Large intestine (tissue), 3 donors: ENCODE measurements at regions not wholly inside any gene's neighbourhood (a gene's known extent, or its start where the extent isn't known, plus 50 kb on each side); places are given as distances from the start of the nearest gene placed in this dataset.
"Not testable (repeated sequence)": the region's sequence is repeated elsewhere in the genome, so short reads cannot be mapped to it uniquely, and the experiment has no call there.

Experiments
- DNase-seq, 2 donors: peaks; one replicate each; pipeline versions ENCODE4 v3.0.0 to v3.0.0-alpha.2; 2013
- H3K27ac ChIP-seq: one replicate; pipeline ENCODE4 v1.5.1; 2013; ENCODE audit warnings: low read length
- H3K27me3 ChIP-seq: 2 replicates; pipeline ENCODE4 v1.6.1; 2013; ENCODE audit warnings: low read length; ENCODE audit not compliant: control insufficient read depth, insufficient read depth
- H3K36me3 ChIP-seq: 2 replicates; pipeline ENCODE4 v1.6.1; 2013; ENCODE audit warnings: low read length; ENCODE audit not compliant: control insufficient read depth, insufficient read depth
- H3K4me1 ChIP-seq: one replicate; pipeline ENCODE4 v1.6.1; 2013; ENCODE audit warnings: low read length; ENCODE audit not compliant: control insufficient read depth, insufficient read depth
- H3K4me3 ChIP-seq: one replicate; pipeline ENCODE4 v1.5.1; 2013; ENCODE audit warnings: low read length
- H3K9me3 ChIP-seq: one replicate; pipeline ENCODE4 v1.6.1; 2013; ENCODE audit warnings: mild to moderate bottlenecking, low read depth, low read length, moderate library complexity; ENCODE audit not compliant: control insufficient read depth
- WGBS: methylation state at CpG from one replicate; pipeline ENCODE4 v1.1.5; 2013; ENCODE audit warnings: low lambda C conversion rate; ENCODE audit not compliant: insufficient coverage; 5-methylcytosine and 5-hydroxymethylcytosine counted together

GRCh38 chr6:167709776-167710336 is 116.9 kb upstream of the AFDN start:
- H3K9me3 ChIP-seq, H3K36me3 ChIP-seq, DNase-seq, H3K27ac ChIP-seq, H3K27me3 ChIP-seq, H3K4me3 ChIP-seq: not testable (repeated sequence)
- H3K4me1 ChIP-seq = peaks cover 19% of the 10 kb centered on the region
- no CpG with 5 or more reads among the region's 11 CpGs for WGBS

- Histone ChIP-seq H3K4me3 (no peak overlapping the region), H3K27ac (no peak overlapping the region), H3K9me3 (peaks cover 2% of the 10 kb centered on the region), H3K36me3 (no peaks in the 10 kb centered on the region), H3K27me3 (no peaks in the 10 kb centered on the region), H3K4me1 (peaks cover 19% of the 10 kb centered on the region)
- DNase-seq = no peak
- no CpG with 5 or more reads among the region's 13 CpGs for WGBS
Measured at GRCh38 chr6:167710363-167710920, 116.3 kb upstream of the AFDN start.

GRCh38 chr6:167711211-167711610 is 115.5 kb upstream of the AFDN start:
- peaks cover 19% of the 10 kb centered on the region for H3K4me1 ChIP-seq
- no peaks in the 10 kb centered on the region for H3K36me3 ChIP-seq
- peak in 1 of 2 donors; percentile 25 for DNase-seq
- no peak overlapping the region for H3K4me3 ChIP-seq
- no peaks in the 10 kb centered on the region for H3K27me3 ChIP-seq
- H3K27ac ChIP-seq = peak overlapping the region; percentile 84
- WGBS = no CpG with 5 or more reads among the region's 8 CpGs
- H3K9me3 ChIP-seq = peaks cover 2% of the 10 kb centered on the region

DNA sequence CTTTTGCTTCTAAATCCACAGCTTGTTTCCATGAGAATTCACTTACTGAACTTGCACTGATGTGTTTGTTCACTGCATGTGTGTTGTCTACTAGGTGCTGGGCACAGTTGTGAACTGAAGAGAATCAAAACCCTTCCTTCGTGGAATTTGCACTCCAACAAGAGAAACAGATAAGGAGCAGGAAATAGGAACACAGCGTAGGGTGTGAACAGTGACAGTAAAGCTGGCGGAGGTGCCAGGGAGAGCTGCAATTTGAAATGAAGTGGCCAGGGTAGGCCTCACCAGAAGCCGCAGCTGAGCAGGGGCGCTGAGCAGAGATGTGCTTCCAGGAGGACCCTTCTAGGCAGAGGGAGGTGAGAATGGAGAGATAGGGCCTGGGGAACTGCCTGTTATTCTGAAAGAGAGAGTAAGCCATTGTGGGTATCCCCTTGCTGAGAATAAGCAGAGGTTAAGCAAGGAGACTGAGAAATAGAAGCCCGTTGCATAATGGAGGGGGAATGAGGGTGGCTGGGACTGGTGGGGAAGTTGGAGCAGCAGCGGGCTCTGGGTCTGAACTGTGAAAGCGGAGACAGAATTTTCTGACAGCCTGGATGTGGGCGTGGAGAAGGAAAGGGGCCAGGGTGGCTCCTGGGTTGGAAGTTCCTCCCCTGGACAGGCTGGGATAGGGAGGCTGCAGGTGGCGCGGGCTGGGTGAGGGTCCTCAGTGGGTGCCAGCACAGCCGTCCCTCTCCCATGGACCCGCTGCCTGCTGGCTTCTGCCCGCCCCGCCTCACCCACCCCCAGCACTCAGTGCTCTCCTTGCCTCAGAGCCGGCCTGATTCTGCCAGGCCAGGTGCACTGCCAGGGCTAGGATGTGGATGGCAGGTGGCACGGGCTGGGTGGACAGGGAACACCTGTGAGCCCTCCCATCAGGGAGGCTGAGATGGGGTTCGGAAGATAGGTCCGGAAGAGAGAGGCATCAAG is 114.7 kb upstream of the AFDN start:
- H3K4me1 ChIP-seq = peaks cover 19% of the 10 kb centered on the region
- peak overlapping the region; percentile 84 for H3K27ac ChIP-seq
- DNase-seq = peak; percentile 74 to 88
- no peaks in the 10 kb centered on the region for H3K27me3 ChIP-seq
- H3K36me3 ChIP-seq = no peaks in the 10 kb centered on the region
- peaks cover 2% of the 10 kb centered on the region for H3K9me3 ChIP-seq
- 18% methylated on average over 3 of the region's 19 CpGs for WGBS
- no peak overlapping the region for H3K4me3 ChIP-seq

DNA sequence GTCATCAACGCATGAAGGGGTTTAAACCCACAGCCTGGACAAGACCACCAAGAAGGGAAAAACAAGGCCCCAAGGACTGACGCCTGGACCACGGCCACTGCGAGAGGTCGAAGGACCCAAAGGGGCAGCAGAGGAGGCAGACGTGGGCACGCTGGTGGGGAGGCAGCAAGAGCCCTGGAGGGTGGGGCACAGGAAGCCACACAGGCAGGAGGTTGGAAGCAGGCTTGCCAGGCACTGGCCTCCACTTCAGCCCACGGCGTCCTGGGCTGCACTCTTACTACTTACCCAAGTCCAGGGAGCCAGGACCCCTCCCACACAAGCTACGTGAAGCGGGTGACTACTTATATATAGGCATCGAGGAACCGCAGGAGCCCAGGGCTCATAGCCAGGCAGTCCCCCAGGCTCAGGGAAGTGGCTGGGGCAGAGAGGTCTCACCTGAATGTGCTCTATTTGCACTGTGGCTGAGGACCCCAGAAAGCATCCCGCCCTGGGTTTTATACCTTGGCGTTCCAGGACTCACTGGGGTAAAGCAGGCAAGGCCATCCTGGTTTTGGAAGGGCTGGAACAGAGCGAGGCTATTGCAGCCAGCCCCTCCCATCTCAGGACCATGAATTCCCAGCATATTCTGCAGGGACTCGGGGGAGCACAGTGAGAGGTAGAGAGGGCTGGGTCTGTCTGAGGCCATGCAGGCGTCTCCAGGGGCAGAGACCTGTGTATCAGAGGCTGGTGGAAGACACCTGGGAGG is 113.8 kb upstream of the AFDN start:
- Histone ChIP-seq H3K4me1 (peaks cover 19% of the 10 kb centered on the region), H3K9me3 (peaks cover 2% of the 10 kb centered on the region), H3K36me3 (no peaks in the 10 kb centered on the region), H3K27ac (no peak overlapping the region), H3K27me3 (no peaks in the 10 kb centered on the region), H3K4me3 (no peak overlapping the region)
- DNase-seq = no peak
- WGBS = no CpG with 5 or more reads among the region's 18 CpGs

DNA sequence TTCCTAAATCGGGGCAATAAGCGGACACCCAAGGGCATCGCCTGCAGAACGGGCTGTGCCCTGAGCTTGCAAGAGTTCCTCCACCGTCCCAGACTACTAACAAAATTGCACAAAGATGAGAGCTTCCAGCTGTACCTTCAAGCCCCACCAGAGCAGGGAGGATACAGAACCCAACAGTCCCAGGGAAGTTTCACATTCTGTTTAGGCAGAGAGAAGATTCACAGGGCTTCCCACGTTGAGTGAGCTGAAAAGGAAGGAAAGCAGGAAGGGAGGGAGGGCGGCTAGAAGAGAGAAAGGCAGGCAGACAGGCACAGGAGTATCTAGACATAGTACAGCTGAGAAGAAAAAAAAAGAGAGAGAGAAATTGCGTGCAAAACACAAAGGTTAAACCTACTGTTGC is 112.6 kb upstream of the AFDN start:
- H3K27me3 ChIP-seq = no peaks in the 10 kb centered on the region
- H3K4me3 ChIP-seq = no peak overlapping the region
- WGBS = 51% methylated on average over 3 of the region's 8 CpGs
- no peak for DNase-seq
- H3K27ac ChIP-seq = no peak overlapping the region
- H3K4me1 ChIP-seq = peaks cover 19% of the 10 kb centered on the region
- no peaks in the 10 kb centered on the region for H3K36me3 ChIP-seq
- no peaks in the 10 kb centered on the region for H3K9me3 ChIP-seq

- H3K4me3 ChIP-seq = no peak overlapping the region
- no peak for DNase-seq
- no peaks in the 10 kb centered on the region for H3K36me3 ChIP-seq
- H3K9me3 ChIP-seq = peaks cover 5% of the 10 kb centered on the region
- peaks cover 6% of the 10 kb centered on the region for H3K4me1 ChIP-seq
- no CpG with 5 or more reads among the region's 9 CpGs for WGBS
- no peaks in the 10 kb centered on the region for H3K27me3 ChIP-seq
- no peak overlapping the region for H3K27ac ChIP-seq
Measured at GRCh38 chr6:167717455-167717854, 109.3 kb upstream of the AFDN start.

DNA sequence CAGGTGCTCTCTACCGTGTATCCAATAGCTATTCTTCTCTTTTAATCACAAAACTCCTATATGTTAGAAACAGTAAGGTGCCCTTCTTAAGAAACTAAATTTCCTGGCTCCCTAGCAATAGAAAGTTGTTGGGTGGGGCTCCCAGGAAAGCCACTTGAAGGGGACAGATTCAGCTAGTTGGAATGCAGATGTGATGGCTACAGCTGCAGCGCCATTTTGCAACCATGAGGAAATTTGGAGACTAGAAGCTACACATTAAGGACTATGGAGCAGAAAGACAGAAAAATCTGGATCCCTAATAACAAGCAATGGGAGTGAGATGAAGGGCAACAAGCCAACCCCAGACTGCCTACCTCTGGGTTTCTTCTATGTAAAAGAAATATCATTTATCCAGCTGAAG is 108.8 kb upstream of the AFDN start:
- H3K4me1 ChIP-seq = peaks cover 2% of the 10 kb centered on the region
- DNase-seq = no peak
- peaks cover 5% of the 10 kb centered on the region for H3K9me3 ChIP-seq
- H3K27me3 ChIP-seq = no peaks in the 10 kb centered on the region
- H3K27ac ChIP-seq = no peak overlapping the region
- H3K36me3 ChIP-seq = no peaks in the 10 kb centered on the region
- no peak overlapping the region for H3K4me3 ChIP-seq
- no CpG with 5 or more reads among the region's 2 CpGs for WGBS

GRCh38 chr6:167719920-167720319 is 106.8 kb upstream of the AFDN start:
- no peak for DNase-seq
- H3K36me3 ChIP-seq = no peaks in the 10 kb centered on the region

More at GRCh38 chr6:167719920-167720319, 106.8 kb upstream of the AFDN start:
- Histone ChIP-seq H3K27me3 (no peaks in the 10 kb centered on the region), H3K27ac (no peak overlapping the region), H3K4me3 (no peak overlapping the region), H3K9me3 (peaks cover 9% of the 10 kb centered on the region), H3K4me1 (no peaks in the 10 kb centered on the region)
- WGBS = no CpG with 5 or more reads among the region's 23 CpGs
